OCI-LY3 (cell line): ENCODE measurements at regions not wholly inside any gene's neighbourhood (a gene's known extent, or its start where the extent isn't known, plus 50 kb on each side); places are given as distances from the start of the nearest gene placed in this dataset.

Source experiments
- EZH2phosphoT487 ChIP-seq: fragments of 200-600 bp; shearing (Covaris generic); IDR thresholded peaks from 2 replicates; pipeline ENCODE4 v1.6.1; 2018; ENCODE audit warnings: antibody characterized with exemption, mixed run types, low read depth
- TF ChIP-seq, protein P1 (sequence below): fragments of 200-600, 300-600 bp; sonication (generic); IDR thresholded peaks from 2 replicates; pipeline ENCODE4 v1.5.1; 2014; ENCODE audit warnings: antibody characterized with exemption, low read length, low read depth

DNA sequence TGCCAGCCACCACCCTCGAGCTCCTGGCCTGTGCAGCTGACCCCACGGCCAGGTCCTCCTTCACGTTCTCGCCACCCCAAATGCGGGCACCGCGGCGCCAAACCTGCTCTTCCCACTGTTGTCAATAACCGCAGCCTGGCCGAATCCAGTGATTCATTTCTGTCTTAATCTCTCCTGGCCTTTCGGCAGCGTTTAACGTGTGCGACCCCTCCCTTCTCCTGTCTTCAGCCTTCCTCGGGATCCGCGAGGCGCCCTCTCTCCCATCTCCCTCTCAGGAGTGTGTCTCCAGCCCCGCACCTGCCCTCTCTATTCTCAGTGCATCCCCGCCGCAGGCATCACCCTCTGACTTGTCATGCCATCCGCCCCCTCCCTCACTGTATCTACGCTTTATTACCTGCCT is 91.4 kb downstream of the THBS2 start:
- TF ChIP-seq, protein P1, sequence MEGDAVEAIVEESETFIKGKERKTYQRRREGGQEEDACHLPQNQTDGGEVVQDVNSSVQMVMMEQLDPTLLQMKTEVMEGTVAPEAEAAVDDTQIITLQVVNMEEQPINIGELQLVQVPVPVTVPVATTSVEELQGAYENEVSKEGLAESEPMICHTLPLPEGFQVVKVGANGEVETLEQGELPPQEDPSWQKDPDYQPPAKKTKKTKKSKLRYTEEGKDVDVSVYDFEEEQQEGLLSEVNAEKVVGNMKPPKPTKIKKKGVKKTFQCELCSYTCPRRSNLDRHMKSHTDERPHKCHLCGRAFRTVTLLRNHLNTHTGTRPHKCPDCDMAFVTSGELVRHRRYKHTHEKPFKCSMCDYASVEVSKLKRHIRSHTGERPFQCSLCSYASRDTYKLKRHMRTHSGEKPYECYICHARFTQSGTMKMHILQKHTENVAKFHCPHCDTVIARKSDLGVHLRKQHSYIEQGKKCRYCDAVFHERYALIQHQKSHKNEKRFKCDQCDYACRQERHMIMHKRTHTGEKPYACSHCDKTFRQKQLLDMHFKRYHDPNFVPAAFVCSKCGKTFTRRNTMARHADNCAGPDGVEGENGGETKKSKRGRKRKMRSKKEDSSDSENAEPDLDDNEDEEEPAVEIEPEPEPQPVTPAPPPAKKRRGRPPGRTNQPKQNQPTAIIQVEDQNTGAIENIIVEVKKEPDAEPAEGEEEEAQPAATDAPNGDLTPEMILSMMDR, result no peak
- TF ChIP-seq EZH2phosphoT487, result no peak
